Effector CD8-positive, alpha-beta T cell (primary cell): ENCODE measurements at regions not wholly inside any gene's neighbourhood (a gene's known extent, or its start where the extent isn't known, plus 50 kb on each side); places are given as distances from the start of the nearest gene placed in this dataset.

Source experiments
- DNase-seq: peaks from one replicate; lab custom pipeline; 2025; lab: John Stamatoyannopoulos, UW

- no peak for DNase-seq
These were observed 146.3 kb upstream of the EEPD1 start for GRCh38 chr7:36006636-36007229.

DNA sequence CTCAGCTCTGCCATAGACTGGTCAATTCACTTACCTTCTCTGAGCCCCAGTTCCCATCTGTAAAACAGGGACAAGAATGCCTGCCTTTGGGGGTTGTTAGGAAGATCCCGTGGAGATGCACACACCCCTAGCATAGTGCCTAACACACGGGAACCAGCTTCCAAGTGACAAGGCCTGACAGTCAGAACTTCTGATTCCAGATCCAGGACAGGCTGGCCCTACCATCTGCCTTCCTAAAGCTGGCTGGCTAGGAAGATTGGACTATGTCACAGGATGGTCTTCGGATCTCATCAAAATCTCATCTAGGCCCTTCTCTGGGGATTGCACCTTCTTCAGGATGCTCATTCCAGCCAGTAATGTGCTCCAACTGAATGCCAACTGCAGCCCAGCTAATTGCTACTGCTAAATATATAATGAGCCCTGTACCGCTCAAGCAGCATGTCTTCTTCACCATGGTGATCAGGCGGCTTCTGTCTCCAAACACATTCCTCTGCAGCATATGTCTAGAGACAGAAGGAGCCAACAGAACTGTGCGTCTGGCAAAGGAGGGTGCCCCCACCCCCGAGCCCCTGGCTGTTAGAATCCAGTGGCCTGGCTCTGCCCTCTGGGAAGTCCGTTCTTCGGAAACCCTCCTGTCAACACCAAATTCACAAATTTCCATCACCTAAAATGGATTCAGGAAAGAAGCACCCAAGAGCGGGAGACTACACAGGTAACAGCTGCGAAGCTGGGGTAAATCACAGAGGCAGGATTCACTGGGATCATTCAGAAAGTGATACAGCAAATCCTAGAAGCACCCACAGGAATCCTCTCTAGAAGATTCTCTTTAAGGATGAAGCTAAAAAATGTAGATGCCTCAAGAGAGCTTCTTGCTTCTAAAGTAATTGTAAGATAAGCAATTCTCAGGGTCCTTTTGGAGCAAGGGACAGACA lies 142.1 kb upstream of the EEPD1 start:
- DNase-seq = no peak

DNA sequence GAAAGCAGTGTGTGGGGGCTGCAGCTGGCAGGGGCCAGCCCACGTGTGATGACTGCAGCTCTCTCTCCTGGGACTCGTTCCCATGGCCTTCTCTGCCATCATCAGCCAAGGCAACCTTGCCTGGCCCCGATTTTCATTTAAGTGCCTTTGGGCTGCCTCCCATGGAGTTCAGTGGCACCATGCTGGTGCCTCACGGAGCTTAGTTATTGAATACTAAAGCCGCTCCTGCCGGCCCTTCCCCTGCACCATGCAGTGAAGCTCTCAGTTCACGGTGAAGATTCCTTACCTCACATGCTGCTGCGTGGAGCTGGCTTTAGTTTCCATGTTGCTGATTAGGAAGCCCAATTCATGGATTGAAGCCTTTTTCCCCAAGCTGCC lies 141.5 kb upstream of the EEPD1 start:
- no peak for DNase-seq

- no peak for DNase-seq
These were observed 139.6 kb upstream of the EEPD1 start for GRCh38 chr7:36013246-36014014.

- DNase-seq = no peak
These were observed 138.1 kb upstream of the EEPD1 start for GRCh38 chr7:36014961-36015360.

DNA sequence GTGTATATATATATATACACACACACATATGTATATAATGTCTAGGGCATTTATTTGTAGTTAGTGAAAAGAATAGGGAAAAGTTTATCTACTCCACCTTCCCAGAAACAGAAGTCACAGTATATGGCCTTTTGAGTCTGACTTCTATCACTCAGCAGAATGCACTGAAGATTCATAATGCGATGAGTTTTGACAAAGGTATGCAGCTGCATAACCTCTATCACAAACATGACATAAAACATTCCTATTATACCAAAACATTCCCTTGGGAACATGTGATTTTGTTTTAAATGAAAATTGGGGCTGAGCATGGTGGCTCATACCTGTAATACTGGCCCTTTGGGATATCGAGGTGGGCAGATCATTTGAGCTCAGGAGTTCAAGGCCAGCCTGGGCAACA lies 137.3 kb upstream of the EEPD1 start:
- no peak for DNase-seq

DNA sequence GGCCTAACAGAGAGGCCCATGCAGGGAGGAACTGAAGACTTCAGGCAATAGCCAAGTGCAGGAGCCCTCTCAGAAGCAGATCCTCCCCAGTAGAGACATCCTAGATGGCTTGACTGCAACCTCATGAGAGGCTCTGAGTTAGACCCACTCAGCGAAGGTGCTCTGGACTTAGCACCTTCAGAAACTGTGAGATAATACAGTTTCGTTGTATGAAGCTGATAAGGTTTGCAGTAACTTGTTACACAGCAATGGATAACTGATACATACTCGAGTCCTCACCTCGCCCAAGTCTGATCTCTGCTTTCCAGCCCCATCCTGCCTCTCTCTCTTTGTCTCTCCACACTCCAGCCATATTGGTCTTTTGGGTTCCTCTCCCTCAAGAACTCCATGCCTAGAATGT lies 136.4 kb upstream of the EEPD1 start:
- no peak for DNase-seq

DNA sequence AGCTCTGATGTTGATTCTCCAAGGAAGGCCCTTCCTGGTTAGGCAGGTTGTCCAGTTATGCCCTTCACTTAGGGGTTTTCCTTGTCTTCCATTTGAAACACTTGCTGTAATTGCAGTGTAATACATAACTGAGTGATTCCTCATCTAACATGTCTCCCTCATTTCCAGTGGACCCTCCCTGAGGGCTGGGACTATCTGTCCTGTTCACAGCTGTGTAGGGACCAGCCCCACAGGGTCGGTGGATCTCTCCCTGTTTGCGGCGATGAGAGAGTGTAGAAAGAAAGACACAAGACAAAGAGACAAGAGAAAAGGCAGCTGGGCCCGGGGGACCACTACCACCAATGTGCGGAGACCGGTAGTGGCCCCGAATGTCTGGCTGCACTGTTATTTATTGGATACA lies 135.9 kb upstream of the EEPD1 start:
- no peak for DNase-seq

DNA sequence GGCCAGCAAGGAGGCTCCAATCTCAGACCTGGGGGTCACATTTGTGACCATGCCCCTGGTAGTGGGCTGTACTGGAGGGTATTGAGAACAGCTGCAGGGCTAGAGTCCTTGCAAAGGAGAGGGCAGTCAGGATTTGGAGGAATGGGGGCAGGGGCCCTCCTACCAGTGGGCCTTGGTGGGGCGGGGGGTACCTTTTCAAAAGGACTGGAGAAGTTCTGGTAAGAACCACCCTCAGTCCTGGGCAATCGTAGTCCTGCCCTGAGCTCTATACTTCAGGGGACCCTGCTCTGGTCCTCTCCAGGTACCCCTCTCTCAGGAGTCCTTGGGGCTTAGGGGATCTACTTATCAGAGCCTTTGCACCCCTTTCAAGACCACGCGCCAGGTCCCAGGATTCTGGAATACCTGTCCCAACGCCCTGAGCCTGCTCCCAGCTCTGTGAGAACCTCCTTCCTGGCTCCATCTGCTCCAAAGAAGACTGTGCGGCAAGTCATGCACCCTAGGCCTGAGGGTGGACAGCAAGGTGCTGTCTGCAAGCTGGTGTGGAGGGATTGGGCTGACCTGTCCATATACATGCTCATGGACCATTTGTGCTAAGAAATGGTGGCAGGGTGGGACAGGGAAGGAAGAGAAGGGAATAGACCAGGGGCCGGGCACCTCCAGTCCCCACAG lies 134.1 kb upstream of the EEPD1 start:
- no peak for DNase-seq

DNA sequence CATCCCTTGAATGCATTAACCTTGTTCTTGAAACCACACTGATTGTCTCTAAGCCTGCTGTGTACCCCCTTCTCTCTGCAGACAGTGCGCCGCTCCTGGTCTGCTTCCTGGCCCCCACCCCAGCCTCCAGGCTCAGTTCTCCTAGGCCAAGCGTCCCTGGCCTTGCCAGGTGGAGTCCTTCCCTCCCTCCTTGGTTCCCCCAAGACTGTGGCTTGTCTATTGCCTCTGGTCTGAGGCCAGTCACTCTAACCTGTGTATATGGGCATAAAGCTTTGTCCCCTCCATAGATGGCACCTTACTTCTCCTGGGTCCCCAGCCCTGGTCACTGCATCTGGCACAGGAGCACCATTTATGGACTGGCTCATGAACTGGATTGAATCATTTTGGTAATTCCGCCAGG lies 133.5 kb upstream of the EEPD1 start:
- no peak for DNase-seq

DNA sequence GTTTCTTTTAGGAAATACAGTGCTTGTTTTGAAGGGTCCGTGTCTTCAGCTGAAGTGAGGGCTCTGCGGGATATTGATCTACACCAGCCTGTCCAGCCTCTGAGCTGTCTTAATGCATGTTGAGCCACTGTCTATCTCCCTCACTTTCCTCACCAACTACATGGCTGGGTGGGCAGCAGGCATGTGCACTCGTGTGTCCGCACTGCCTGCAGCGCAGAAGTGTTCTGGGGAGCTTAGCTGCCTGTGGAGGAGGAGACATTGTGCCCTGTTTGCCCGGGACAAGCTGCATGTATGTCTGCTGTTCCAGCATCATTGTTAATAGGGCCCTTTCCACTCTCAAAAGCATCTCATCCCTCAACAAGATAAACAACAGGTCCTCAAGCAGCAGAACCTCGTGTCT lies 133.1 kb upstream of the EEPD1 start:
- DNase-seq = no peak

DNA sequence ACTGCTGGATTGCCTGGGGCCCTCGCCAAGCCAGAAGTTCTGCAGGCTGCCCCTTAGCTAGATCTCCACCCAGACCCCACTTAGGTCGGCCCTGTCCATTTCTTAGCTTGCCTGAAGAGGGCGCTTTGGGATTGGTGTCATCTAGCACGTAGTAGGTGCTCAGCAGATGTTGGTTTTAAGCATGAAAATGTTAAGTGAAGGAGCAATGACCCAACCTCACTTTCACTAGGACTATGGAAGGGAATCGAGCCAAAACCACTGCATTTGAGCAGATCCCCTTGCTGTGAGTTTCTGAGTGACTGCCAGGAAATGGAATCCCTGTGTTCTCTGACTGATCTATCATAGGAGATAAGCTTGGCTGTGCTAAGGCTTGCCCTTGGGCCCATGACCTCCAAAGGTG lies 131.7 kb upstream of the EEPD1 start:
- DNase-seq = no peak

- DNase-seq = no peak
These were observed 131.0 kb upstream of the EEPD1 start for GRCh38 chr7:36021917-36022550.

GRCh38 chr7:36023033-36023560 lies 130.0 kb upstream of the EEPD1 start:
- DNase-seq = no peak

DNA sequence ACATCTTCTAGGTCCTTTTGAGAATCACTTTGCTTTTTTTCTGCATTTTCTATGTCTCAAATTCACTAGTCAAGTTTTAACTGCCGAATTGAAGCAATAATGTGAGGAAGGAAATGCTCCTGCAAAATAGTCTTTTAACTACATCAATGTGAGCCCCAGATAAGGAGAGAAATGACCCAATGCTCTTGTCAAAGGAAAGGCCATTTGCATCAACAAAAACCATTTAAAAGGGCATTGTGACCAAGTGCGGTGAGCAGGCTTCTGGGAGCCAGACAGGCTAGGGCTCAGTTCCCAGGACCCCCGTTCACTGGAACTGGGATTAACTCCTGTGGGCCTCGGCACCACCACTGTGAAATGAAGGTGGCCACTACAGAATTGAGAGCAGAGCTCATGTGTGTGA lies 127.9 kb upstream of the EEPD1 start:
- DNase-seq = no peak

GRCh38 chr7:36029311-36029710 lies 123.7 kb upstream of the EEPD1 start:
- DNase-seq = no peak

- DNase-seq = no peak
These were observed 123.1 kb upstream of the EEPD1 start for GRCh38 chr7:36029853-36030515.

DNA sequence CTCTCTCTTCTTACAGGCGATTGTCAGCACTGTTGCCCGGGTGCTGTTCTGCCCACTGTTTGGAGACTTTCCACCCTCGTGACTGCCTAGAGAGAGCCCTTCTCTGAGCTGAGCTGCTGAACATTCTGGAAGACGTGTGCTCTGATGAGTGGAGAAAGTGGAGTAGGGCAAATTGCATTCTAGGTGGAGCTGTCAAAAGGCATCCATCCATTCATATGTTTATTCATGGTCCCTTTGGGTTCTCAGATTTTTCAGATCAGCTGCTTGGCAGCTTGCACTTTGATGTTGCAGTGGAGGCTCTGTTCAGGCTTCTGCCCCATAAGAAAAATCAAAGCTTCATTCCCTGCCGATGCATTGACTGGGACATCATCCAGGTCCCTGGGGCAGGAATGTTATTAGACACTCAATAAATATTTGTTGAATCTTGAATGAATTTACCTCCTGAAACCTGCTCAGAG lies 120.7 kb upstream of the EEPD1 start:
- no peak for DNase-seq

- no peak for DNase-seq
These were observed 119.0 kb upstream of the EEPD1 start for GRCh38 chr7:36034020-36034419.

GRCh38 chr7:36035186-36035585 lies 117.9 kb upstream of the EEPD1 start:
- DNase-seq = no peak

DNA sequence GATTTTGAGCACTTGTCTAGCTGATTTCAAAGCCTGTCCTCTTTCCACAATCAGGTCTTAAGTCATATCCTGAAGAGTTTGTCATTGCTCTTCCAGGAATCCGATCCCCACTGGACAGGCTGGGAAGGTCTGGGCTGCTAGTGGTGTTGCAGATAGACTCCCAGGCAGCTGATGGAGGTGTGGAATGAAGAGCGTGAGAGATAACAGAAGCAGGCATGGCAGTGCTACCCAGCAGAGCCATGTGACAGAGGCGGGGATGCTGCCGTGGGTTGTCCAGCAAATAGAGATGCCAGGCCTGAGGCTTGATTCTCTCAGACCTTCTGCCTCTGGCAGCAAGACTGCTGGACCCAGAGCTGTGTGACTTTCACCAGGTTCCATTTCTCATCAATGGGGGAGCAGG lies 116.5 kb upstream of the EEPD1 start:
- no peak for DNase-seq
